Natural killer cell treated with Interleukin-12 subunit alpha and Interleukin-12 subunit beta and Interleukin-15 and Interleukin-18, amount 100 ng/mL, for 72 hours (primary cell): ENCODE measurements at regions not wholly inside any gene's neighbourhood (a gene's known extent, or its start where the extent isn't known, plus 50 kb on each side); places are given as distances from the start of the nearest gene placed in this dataset.

Experiments
- ATAC-seq, 2 donors: fragments of 150-1000 bp; cut with Tn5 transposase in 1 of 2; sonication (Bioruptor Pico), chemical (Tn5 transposase) in 1 of 2; 2 replicates each; pipeline ENCODE4 v1.10.0; 2021
- DNase-seq: peaks from one replicate; pipeline ENCODE4 v3.0.0; 2022; ENCODE audit warnings: low spot score
- H3K27ac Mint-ChIP-seq, 2 donors: 1 replicate in 1 of 2; 2 replicates in 1 of 2; pipeline ENCODE4 v1.8.0; 2022; ENCODE audit warnings: mixed read lengths in 2 of 2, mild to moderate bottlenecking in 1 of 2, moderate library complexity in 1 of 2
- H3K27me3 Mint-ChIP-seq, 2 donors: 1 replicate in 1 of 2; 2 replicates in 1 of 2; pipeline ENCODE4 v1.8.0; 2022; ENCODE audit warnings: mixed read lengths in 2 of 2
- H3K36me3 Mint-ChIP-seq: one replicate; pipeline ENCODE4 v1.8.0; 2022; ENCODE audit warnings: mixed read lengths
- H3K4me1 Mint-ChIP-seq, 2 donors: 1 replicate in 1 of 2; 2 replicates in 1 of 2; pipeline ENCODE4 v1.8.0; 2022; ENCODE audit warnings: low read depth in 2 of 2, mixed read lengths in 2 of 2, mild to moderate bottlenecking in 1 of 2
- H3K4me3 Mint-ChIP-seq: one replicate; pipeline ENCODE4 v1.8.0; 2022; ENCODE audit warnings: mixed read lengths
- H3K9me3 Mint-ChIP-seq: 2 replicates; pipeline ENCODE4 v1.8.0; 2022; ENCODE audit warnings: mixed read lengths

DNA sequence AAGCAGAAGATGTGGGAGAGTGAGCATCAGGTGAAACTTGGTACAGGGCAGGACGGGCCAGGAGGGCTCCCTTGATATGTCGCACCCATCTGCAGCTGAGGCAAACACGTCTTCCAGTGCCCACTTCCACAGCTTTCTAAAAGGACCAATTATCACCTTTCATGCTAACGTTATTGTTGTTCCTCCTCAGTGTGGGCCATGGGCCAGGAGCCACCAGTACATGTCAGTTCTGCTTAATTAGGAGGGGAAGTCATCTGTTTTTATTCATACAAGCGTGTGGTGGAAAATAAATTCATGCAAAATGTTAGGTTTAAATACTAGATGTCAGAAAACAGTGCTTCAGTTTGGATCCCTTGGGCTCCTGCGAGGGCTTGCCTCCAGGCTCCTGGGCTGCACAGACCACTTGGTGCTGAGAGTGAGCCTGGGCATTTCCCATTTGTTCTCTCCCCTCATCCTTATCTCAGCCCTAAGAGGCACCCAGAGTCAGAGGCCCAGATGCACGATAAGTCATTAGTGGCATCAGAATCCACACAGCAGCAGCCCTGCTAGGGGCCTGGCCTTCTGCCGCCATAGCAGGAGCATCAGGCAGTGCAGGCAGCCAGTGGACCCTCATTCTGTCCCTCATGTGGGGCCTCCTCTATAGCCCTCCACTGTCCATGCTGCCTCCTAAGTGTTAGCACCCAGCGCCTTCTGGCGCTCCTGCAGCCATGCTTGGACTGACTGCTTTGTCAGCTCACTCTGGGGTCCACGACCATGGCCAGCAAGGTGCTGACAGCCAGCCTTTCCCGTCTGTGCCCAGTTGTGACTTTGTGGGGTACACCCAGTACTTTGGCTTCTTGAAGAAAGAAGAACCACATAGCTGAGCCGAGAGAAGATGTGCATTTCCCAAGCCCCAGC lies 539.8 kb upstream of the RAB6C start:
- H3K4me3 Mint-ChIP-seq: no peak overlapping the region
- peak; percentile 26 to 43 for ATAC-seq

DNA sequence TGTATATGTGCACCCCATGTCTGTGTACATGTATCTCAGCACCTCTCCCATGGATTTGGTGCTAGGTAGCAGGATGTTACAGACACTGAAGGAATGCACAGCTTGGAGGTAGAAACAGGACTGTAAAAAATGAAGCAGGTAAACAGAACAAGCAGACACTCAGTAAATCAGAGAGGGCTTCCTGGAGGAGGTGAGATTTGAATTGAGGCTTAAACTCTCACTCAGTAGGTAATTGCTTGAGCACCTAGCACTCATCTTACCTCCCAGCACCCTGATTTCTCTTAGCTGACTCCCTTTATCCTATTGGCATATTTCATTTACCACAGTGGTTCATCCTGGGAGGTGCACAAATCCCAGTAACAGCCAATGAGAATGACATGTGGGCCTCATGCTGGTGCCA lies 537.9 kb upstream of the RAB6C start:
- no peaks in the 10 kb centered on the region for H3K36me3 Mint-ChIP-seq
- ATAC-seq: no peak
- H3K27me3 Mint-ChIP-seq: peaks cover 0 to 4% of the 10 kb centered on the region in 2 donors

More for the DNA sequence above, 539.8 kb upstream of the RAB6C start:
- H3K27ac Mint-ChIP-seq: no peak overlapping the region
- no peaks in the 10 kb centered on the region for H3K4me1 Mint-ChIP-seq
- DNase-seq: no peak
- peaks cover 0 to 4% of the 10 kb centered on the region in 2 donors for H3K27me3 Mint-ChIP-seq
- H3K9me3 Mint-ChIP-seq: peaks cover under 1% of the 10 kb centered on the region
- H3K36me3 Mint-ChIP-seq: no peaks in the 10 kb centered on the region

DNA sequence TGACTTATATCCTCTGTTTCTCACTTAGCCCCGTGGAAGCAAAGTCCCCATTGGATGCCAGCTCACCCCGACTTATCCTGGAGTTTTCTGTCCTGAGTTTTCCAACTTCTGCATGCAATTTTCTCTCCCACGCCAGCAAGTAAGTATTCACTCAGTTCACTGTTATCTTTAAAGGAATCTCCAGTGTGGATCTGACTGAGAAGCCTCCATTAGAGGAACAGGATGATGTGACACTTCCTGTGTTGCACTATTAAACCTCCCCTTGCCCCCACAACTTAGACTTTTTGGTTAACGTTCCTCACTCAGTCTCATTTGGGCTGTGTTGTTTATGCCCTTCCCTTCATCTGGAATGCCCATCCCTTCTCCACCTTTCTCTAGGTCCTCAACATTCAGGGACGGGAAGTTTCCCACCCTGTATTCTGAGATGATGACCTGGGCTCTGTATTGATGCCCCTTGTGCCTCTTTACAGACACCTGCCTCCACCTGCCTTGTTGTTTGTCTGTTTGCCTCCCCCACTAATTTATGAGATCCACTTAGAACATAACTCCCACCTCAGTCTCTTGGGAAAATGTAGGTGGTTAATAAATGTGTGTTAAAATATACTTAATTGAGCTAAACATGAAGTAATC lies 536.1 kb upstream of the RAB6C start:
- Mint-ChIP-seq H3K4me1 (no peaks in the 10 kb centered on the region), H3K36me3 (no peaks in the 10 kb centered on the region), H3K4me3 (no peak overlapping the region), H3K27ac (no peak overlapping the region), H3K9me3 (peaks cover 3% of the 10 kb centered on the region), H3K27me3 (peaks cover 0 to 4% of the 10 kb centered on the region in 2 donors)
- DNase-seq (no peak), ATAC-seq (no peak)

More for the DNA sequence above, 537.9 kb upstream of the RAB6C start:
- Mint-ChIP-seq H3K9me3 (peaks cover 3% of the 10 kb centered on the region), H3K4me1 (no peaks in the 10 kb centered on the region), H3K4me3 (no peak overlapping the region), H3K27ac (no peak overlapping the region)
- DNase-seq: no peak

DNA sequence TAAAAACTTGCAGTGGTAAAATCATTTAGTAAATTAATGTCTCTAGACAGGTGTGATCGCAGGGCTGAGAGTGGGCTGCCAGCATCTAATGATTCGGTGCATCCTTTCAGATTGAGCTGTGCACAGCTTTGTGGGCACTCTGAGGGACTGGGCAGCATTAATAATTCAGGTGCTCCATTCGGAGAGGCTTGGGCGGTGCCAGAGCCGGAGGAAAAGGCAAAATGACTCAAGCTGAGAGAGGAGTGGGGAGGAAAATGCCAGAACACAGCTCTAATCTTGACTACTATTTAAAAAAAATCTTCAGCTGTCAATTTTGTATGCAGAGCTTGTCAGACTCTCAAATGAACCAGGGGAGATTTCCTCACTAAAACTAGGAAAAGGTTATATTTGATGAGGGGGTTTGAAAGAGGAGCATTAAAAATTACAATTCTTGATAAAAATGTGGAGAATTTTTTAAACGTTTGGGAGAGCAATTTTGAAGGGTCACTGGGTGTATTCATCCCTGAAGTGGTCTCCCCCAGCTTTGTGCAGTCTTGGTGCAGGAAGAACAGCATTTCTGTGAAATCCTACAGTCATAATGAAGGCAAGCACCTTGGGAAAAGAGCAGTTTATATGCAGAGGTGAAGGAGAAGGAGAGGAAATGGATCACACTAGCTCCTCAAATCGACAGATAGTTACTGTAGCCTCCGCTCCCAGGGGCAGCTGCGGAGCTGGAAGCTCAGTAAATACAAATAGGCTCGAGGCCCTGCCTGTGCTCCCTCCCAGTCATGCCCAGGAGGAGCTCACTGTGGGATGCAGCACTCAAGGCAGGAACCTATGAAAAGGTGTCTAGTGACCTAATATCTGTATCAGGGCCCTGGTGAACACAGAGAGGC lies 535.4 kb upstream of the RAB6C start:
- Mint-ChIP-seq H3K9me3 (peaks cover 7% of the 10 kb centered on the region), H3K27ac (no peak overlapping the region)

DNA sequence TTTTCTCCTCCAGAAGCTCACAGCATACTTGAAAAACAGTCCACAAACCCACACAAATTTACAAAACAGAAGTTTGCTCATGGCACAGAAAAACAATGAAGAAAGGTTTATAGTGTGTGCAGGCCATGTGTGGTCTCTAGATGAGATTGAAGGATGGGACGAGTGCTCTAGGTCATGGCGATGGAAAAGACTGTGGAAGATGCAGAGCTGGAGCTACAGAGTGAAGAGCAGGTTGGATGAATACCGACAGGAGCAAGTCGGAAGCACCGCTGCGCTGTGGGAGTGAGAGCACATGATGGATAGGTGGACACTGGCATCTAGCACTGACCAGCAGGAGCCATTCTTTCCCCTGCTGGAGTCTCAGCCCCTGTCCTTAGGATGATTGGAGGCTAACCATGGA lies 534.7 kb upstream of the RAB6C start:
- DNase-seq (no peak), ATAC-seq (no peak)
- Mint-ChIP-seq H3K9me3 (peaks cover 7% of the 10 kb centered on the region), H3K27ac (no peak overlapping the region), H3K4me3 (no peak overlapping the region), H3K36me3 (no peaks in the 10 kb centered on the region), H3K4me1 (no peaks in the 10 kb centered on the region), H3K27me3 (peaks cover 0 to 4% of the 10 kb centered on the region in 2 donors)

More for the DNA sequence above, 535.4 kb upstream of the RAB6C start:
- Mint-ChIP-seq H3K4me1 (no peaks in the 10 kb centered on the region), H3K27me3 (peaks cover 0 to 4% of the 10 kb centered on the region in 2 donors), H3K4me3 (no peak overlapping the region), H3K36me3 (no peaks in the 10 kb centered on the region)
- DNase-seq: no peak
- ATAC-seq: no peak

DNA sequence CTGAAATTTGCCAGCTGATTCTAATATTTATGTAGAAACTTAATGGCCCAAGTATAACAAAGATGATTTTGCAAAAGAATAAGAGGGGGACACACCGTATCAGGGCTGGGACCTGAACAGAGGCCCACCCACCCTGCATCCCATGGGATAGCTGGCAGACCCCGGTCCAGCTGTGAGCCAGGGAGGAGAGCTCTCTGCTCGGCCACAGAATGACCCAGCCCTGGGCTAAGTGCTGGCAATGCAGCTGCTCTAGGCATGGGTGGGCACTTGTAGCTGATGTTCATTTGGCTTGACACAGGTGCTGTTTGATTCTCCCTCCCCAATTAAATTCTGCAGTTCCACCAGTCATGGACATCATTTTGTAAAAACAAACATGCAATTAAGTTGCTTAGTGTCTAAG lies 522.8 kb upstream of the RAB6C start:
- no peaks in the 10 kb centered on the region for H3K27me3 Mint-ChIP-seq
- no peaks in the 10 kb centered on the region for H3K4me1 Mint-ChIP-seq
- no peak overlapping the region for H3K4me3 Mint-ChIP-seq
- no peak overlapping the region for H3K27ac Mint-ChIP-seq
- DNase-seq: no peak
- peaks cover 6% of the 10 kb centered on the region for H3K9me3 Mint-ChIP-seq
- ATAC-seq: no peak
- H3K36me3 Mint-ChIP-seq: no peaks in the 10 kb centered on the region

DNA sequence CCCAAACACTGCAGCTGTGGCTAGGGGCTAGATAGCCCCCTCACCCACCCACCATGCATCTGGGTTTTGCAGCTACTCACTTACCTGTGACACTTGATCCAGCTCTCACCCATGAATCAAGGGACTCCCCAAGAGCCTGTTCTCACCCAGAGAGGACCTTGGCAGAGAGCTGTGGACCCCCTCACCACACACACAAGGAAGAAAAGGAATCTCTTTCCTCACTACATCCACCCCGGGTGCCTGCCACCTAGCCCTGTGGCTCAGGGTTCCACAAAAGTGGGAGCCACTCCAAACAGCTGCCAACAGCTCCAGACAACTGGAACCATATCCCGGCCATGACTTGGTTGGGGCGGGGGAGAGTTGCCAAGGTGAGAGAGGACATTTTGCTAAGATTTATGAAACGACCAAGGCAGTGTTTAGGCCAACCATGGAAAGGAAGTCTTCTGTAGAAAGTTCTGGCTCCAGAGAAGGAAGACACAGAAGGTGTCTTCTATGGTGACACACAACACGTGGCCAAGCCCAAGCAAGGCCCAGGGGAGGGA lies 522.1 kb upstream of the RAB6C start:
- Mint-ChIP-seq H3K4me1 (no peaks in the 10 kb centered on the region), H3K9me3 (peaks cover 2% of the 10 kb centered on the region), H3K4me3 (no peak overlapping the region), H3K36me3 (no peaks in the 10 kb centered on the region), H3K27ac (no peak overlapping the region), H3K27me3 (no peaks in the 10 kb centered on the region)
- DNase-seq (no peak), ATAC-seq (no peak)

DNA sequence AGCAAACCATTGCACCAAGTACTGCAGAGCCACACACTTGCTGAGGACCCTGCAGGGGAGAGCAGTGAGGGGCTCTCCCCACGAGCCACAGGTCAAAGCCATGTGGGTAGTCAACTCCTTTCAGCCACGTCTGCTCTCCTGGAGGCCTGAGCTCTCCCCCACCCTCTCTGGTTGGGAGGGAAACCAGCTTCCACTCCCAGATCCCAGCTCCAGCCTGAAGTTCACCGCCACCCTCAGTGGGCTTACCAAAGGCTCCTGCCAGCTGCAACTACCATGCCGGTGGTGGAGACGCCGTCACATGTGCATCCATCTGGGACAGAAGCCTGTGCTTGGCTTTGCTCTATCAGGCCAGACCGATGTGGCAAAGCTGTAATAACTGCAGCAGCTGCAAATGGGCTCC lies 521.5 kb upstream of the RAB6C start:
- ATAC-seq (no peak), DNase-seq (no peak)
- Mint-ChIP-seq H3K36me3 (no peaks in the 10 kb centered on the region), H3K27me3 (no peaks in the 10 kb centered on the region), H3K27ac (no peak overlapping the region), H3K4me3 (no peak overlapping the region), H3K9me3 (no peaks in the 10 kb centered on the region), H3K4me1 (no peaks in the 10 kb centered on the region)

DNA sequence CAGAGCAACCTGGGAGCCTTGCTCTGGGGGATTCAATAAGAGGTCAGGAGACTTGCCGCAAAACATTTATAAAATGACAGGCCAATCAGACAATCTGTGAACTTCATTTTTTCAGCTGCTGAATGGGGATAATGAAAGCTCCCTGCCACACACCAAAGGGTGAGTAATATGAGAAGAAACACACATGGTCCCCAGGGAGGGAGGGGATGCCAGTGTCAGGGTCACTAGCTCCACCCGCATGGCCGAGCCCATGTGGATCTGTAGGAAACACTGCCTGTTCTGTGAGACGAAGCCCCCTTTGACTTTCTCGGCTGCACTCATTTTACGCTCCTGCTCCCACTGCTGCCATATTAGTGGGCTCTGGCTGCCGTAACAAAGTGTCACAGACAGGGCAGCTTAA lies 521.0 kb upstream of the RAB6C start:
- no peaks in the 10 kb centered on the region for H3K27me3 Mint-ChIP-seq
- ATAC-seq (no peak), DNase-seq (no peak)
- no peaks in the 10 kb centered on the region for H3K36me3 Mint-ChIP-seq
- no peaks in the 10 kb centered on the region for H3K4me1 Mint-ChIP-seq
- H3K27ac Mint-ChIP-seq: no peak overlapping the region
- no peak overlapping the region for H3K4me3 Mint-ChIP-seq
- H3K9me3 Mint-ChIP-seq: no peaks in the 10 kb centered on the region

DNA sequence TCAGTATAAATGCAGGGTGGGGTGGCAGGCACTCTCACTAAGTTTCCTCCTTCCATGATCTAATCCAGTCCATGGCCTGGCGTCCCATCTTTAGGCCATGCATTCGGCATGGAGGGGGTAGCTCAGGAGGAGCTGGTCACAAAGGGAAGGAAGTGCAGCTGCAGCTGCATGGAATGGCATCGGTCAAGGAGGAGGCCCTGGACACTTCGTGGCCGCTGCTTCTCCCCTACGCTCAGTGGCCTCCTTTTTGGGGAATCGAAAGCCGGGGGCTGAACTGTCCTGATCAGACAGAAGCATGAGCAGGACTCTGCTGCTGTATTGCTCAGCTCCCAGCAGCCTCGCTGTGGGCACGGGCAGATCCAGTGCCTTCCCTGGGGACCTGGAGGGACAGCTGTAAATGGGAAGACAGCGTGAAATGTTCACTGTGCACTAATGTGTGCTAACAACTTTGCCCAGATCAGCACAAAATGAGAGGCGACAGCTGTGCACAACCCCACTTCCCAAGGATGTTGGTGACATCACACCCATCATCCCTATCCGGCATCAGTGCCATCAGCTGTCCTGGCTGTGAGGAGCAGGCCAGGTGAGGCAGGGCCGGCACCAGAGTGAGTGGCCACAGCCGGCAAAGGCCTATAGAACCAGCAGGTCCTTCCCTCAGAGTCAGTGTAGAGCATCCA lies 520.1 kb upstream of the RAB6C start:
- H3K4me3 Mint-ChIP-seq: no peak overlapping the region
- H3K36me3 Mint-ChIP-seq: no peaks in the 10 kb centered on the region
- ATAC-seq (no peak), DNase-seq (no peak)
- no peaks in the 10 kb centered on the region for H3K4me1 Mint-ChIP-seq
- no peak overlapping the region for H3K27ac Mint-ChIP-seq
- H3K9me3 Mint-ChIP-seq: no peaks in the 10 kb centered on the region
- H3K27me3 Mint-ChIP-seq: no peaks in the 10 kb centered on the region

DNA sequence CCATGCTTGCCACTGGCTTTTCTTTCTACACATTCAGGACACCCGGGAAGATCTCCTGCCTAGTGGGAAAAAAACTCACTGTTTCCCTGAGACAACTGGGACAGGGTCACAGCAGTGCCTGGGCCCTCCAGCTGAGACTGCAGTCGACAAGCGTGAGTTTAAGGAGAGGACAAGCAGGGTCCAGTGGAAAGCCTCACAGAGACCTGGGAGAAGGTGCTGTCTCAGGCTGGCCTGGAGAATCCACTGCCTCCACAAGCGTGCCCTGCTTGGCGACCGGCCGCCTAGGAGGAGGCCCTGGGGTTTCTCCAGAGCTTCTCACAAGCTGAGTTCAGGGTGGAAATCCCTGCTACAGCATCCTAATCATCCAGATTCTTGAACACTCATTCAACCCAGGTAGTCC lies 519.6 kb upstream of the RAB6C start:
- Mint-ChIP-seq H3K36me3 (no peaks in the 10 kb centered on the region), H3K9me3 (no peaks in the 10 kb centered on the region), H3K27ac (no peak overlapping the region), H3K4me1 (no peaks in the 10 kb centered on the region), H3K27me3 (no peaks in the 10 kb centered on the region), H3K4me3 (no peak overlapping the region)
- ATAC-seq (no peak), DNase-seq (no peak)

DNA sequence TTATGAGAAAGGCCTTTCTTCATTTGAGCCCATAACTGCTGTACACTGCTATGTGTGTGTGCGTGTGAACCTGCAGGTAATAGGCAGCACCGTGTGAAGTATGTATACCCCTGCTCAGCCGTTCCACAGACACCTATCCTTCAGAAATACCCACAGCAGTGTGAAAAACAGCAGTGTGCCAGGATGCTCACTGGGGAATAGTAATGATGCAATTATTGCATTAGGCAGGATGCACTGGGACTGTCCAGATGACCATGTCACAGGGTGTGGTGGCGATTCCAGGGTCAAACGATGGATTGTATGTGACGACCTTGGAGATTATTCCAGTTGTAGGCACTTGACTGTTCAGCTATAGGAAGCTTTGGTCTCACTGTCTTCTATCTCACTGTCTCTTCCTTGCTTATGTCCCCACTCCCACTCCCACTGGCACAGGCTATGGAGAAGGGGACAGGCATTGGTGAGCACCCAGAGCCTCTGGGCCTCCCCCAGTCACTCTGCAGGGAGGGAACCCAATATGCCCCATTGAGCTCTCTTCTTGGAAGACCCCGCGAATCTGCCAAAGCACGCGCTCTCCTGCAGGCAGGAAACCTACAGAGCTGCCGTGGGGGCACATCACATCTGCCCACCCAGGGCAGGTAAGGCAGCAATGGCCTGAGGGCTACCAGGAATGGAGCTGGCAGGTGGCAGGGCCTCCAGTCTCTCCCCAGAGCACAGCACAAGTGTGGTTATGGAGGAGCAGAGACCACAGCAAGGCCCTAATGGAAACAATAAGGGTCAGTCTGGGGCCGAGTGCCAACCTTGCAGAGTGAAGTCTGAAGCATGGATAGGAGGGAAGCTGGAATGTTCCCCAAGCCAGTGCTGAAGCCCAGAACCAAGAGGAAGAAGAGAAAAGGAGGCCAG lies 518.9 kb upstream of the RAB6C start:
- no peak for DNase-seq
- no peak for ATAC-seq
- Mint-ChIP-seq H3K4me3 (no peak overlapping the region), H3K27me3 (no peaks in the 10 kb centered on the region), H3K36me3 (no peaks in the 10 kb centered on the region), H3K9me3 (no peaks in the 10 kb centered on the region), H3K4me1 (no peaks in the 10 kb centered on the region), H3K27ac (no peak overlapping the region)
